ENCODE measurements at regions not wholly inside any gene's neighbourhood (a gene's known extent, or its start where the extent isn't known, plus 50 kb on each side); places are given as distances from the start of the nearest gene placed in this dataset.
A peak's percentile ranks its signal among the peaks of the same experiment; 100 is the strongest.

DNA sequence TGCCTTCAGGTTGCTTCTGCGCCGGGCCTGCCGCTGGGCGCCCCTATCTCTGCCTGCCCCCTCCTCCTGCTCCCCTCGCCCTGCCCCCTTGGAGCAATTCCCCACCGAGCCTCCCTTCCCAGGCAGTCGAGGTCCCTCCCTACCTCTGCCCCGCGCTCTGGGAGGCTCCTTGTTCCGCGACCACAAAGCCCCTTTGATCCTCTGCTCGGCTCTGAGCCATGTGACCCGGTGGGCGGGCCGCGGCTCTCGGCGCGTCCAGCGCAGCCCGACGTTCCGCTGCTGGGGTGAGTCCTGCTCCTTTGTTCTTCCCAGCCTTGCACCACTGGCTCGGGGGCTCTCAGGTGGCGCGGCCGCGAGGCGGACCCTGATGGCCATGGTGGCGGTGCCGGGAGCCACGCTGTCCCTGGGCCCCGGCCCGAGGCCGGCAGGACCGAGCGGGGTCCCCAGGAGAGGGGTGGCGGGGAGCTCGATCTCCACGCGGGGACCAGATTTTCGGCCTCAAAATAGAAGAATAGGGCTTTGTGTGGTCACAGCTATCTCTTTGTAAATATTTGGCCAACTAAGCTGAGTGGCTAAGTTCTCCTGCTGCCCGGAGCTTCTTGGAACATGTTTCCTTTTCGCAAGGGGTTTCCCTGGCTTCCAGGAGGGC is 310.6 kb downstream of the SEC14L1 start:
- TF ChIP-seq POLR2AphosphoS5 (IDR thresholded peaks at IDR 0.05; ENCODE audit: low read depth, low read length) (no peak), SIN3A (IDR thresholded peaks at IDR 0.05; ENCODE audit: borderline replicate concordance, insufficient read depth, low read length) (no peak), TAF1 (IDR thresholded peaks at IDR 0.05; ENCODE audit: borderline replicate concordance, insufficient read depth, low read length) (no peak), FOXP2 (optimal IDR thresholded peaks at IDR 0.05; ENCODE audit: borderline replicate concordance, extremely low read depth, extremely low read length, insufficient read depth) (peak; percentile 64)
- TF ChIP-seq, protein P1, sequence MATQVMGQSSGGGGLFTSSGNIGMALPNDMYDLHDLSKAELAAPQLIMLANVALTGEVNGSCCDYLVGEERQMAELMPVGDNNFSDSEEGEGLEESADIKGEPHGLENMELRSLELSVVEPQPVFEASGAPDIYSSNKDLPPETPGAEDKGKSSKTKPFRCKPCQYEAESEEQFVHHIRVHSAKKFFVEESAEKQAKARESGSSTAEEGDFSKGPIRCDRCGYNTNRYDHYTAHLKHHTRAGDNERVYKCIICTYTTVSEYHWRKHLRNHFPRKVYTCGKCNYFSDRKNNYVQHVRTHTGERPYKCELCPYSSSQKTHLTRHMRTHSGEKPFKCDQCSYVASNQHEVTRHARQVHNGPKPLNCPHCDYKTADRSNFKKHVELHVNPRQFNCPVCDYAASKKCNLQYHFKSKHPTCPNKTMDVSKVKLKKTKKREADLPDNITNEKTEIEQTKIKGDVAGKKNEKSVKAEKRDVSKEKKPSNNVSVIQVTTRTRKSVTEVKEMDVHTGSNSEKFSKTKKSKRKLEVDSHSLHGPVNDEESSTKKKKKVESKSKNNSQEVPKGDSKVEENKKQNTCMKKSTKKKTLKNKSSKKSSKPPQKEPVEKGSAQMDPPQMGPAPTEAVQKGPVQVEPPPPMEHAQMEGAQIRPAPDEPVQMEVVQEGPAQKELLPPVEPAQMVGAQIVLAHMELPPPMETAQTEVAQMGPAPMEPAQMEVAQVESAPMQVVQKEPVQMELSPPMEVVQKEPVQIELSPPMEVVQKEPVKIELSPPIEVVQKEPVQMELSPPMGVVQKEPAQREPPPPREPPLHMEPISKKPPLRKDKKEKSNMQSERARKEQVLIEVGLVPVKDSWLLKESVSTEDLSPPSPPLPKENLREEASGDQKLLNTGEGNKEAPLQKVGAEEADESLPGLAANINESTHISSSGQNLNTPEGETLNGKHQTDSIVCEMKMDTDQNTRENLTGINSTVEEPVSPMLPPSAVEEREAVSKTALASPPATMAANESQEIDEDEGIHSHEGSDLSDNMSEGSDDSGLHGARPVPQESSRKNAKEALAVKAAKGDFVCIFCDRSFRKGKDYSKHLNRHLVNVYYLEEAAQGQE (IDR thresholded peaks at IDR 0.05; ENCODE audit: insufficient read depth in 1 of 2, low read depth in 2 of 2, low read length in 2 of 2), result no peak

- TF ChIP-seq, protein P1 (IDR thresholded peaks at IDR 0.05; ENCODE audit: insufficient read depth in 1 of 2, low read depth in 2 of 2, low read length in 2 of 2), result no peak
- TF ChIP-seq POLR2AphosphoS5 (IDR thresholded peaks at IDR 0.05; ENCODE audit: low read depth, low read length) (no peak), SIN3A (IDR thresholded peaks at IDR 0.05; ENCODE audit: borderline replicate concordance, insufficient read depth, low read length) (no peak), TAF1 (IDR thresholded peaks at IDR 0.05; ENCODE audit: borderline replicate concordance, insufficient read depth, low read length) (no peak), FOXP2 (optimal IDR thresholded peaks at IDR 0.05; ENCODE audit: borderline replicate concordance, extremely low read depth, extremely low read length, insufficient read depth) (no peak)
Observed at GRCh38 chr17:77451894-77452852, 311.4 kb downstream of the SEC14L1 start.

DNA sequence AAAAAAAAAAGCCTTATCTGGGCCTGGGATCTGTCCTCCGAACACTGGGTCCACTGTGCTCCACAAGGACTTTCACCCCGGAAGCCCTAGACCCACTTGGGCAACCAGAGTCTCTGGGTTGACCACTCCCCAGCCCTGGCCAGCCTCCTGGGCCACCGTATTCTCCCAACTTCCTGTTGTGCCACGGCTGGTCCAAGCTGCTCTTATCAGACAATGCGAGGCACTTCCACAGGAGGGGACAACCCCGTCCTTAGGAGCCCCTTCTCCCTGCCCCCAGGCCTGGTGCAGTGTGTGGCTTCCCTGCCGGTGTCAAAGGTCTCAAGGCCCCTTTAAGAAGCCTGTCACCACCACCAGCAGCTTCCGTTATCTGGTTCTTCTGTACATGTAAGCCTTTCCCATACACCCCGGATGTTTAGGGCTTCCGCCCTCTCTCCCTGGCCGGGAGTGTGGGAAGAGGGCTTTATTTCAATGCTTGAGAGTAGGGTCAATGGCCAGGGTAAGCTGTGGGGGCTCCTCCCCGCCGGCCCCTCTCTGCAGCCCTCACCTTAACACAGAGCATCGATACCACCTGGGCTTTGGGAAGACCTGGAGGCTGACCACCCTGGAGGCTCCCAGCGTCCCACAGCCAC is 313.0 kb downstream of the SEC14L1 start:
- TF ChIP-seq SIN3A (IDR thresholded peaks at IDR 0.05; ENCODE audit: borderline replicate concordance, insufficient read depth, low read length) (no peak), TAF1 (IDR thresholded peaks at IDR 0.05; ENCODE audit: borderline replicate concordance, insufficient read depth, low read length) (no peak), FOXP2 (optimal IDR thresholded peaks at IDR 0.05; ENCODE audit: borderline replicate concordance, extremely low read depth, extremely low read length, insufficient read depth) (no peak), POLR2AphosphoS5 (IDR thresholded peaks at IDR 0.05; ENCODE audit: low read depth, low read length) (no peak)
- TF ChIP-seq, protein P1 (IDR thresholded peaks at IDR 0.05; ENCODE audit: insufficient read depth in 1 of 2, low read depth in 2 of 2, low read length in 2 of 2), result no peak

GRCh38 chr17:77454242-77455095 is 313.7 kb downstream of the SEC14L1 start:
- TF ChIP-seq FOXP2 (optimal IDR thresholded peaks at IDR 0.05; ENCODE audit: borderline replicate concordance, extremely low read depth, extremely low read length, insufficient read depth) (no peak), POLR2AphosphoS5 (IDR thresholded peaks at IDR 0.05; ENCODE audit: low read depth, low read length) (no peak), SIN3A (IDR thresholded peaks at IDR 0.05; ENCODE audit: borderline replicate concordance, insufficient read depth, low read length) (no peak), TAF1 (IDR thresholded peaks at IDR 0.05; ENCODE audit: borderline replicate concordance, insufficient read depth, low read length) (no peak)
- TF ChIP-seq, protein P1 (IDR thresholded peaks at IDR 0.05; ENCODE audit: insufficient read depth in 1 of 2, low read depth in 2 of 2, low read length in 2 of 2), result no peak

All from PFSK-1 (cell line).